HG02970 (cell line): ENCODE measurements at regions not wholly inside any gene's neighbourhood (a gene's known extent, or its start where the extent isn't known, plus 50 kb on each side); places are given as distances from the start of the nearest gene placed in this dataset.

Source experiments
- ATAC-seq: cut with Tn5 transposase; IDR thresholded peaks from one replicate; pipeline ENCODE4 v1.9.1; 2021; ENCODE audit warnings: mild to moderate bottlenecking, moderate library complexity, moderate number of reproducible peaks; ENCODE audit not compliant: unreplicated experiment, low FRiP score

DNA sequence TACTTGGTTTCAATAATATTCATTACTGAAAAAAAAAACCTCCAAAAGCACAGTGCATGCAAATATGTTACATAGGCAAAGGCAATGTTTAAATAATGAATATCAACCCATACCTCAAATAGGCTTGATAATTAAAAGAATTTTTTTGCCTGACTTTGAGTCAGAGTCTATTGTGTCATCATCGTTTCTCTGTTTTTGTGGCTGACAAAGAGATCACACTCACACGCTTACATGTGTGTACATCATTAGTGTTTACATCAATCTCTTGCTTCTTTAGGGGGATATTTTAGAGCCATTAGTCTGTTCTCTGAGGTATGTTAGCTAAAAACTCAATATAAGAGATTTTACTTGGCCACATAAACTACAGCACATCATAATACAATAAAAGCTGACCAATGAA is 150.3 kb upstream of the MMADHC start:
- no peak for ATAC-seq

DNA sequence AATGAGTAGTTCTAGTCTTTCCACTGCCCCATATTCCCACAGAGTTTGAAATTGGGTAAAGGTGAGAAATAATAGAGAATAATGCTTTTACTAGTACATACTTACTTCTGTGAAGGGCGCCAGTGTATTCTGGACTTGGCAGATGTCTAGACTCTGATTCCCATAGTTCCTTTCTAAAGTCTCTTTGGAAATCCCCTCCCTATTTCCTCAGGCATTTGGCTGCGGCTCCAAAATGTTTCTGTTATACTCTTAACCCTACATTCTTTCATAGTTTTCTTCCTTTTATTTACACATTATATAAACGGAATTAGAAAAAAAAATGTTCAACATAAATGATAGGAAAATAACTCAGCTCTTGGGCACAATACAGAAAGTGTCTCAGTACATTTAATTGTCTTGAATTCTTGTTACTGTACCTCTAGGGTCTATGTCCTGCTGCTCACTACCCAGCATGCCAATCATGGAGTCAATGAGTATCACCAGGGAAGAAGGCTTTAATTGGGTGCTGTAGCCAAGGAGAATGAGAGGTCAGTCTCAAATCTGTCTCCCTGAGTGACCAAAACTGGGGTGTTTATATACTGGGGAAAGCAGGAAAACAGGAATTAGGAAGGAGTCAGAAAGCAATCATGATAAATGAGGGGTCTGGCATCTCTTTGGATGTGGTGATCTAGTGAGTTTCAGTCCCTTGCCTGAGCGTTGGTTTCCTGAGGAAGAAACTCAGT is 147.8 kb upstream of the MMADHC start:
- ATAC-seq: no peak

DNA sequence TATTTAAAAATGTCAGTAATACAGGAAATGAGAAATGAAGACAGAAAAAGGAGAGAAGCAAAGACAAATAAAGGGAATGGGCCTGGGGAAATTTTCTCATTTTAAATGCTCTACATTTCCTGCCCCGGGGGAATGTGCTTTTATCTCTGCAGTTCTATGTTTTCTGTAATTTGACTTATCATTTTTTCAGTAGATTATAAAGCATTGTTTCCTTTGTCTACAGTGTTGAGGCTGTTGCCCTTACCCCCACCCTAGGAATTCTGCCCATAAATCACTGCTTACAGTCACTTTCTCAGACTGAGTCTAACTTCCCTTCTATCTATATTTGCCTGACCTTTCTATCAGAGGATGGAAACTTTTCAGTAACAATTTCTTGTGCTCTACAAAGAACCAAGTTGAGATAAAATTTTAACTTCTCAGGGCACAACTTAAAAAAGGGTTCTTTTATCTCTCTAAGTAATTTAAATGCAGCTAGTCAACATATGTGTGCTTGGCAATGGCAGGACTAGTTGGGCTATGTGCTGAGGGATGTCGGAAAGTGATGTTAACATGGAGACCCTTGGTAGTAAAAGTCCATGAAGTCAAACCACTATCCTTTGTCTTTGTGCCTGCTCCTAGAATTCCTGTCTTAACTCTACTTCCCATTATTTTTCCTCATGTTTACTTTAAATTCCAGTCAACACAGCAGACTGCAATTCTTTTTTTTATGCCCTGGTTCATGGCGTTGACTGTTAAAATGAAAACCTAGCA is 146.5 kb upstream of the MMADHC start:
- no peak for ATAC-seq

- no peak for ATAC-seq
These were observed 145.2 kb upstream of the MMADHC start for GRCh38 chr2:149732730-149733290.

DNA sequence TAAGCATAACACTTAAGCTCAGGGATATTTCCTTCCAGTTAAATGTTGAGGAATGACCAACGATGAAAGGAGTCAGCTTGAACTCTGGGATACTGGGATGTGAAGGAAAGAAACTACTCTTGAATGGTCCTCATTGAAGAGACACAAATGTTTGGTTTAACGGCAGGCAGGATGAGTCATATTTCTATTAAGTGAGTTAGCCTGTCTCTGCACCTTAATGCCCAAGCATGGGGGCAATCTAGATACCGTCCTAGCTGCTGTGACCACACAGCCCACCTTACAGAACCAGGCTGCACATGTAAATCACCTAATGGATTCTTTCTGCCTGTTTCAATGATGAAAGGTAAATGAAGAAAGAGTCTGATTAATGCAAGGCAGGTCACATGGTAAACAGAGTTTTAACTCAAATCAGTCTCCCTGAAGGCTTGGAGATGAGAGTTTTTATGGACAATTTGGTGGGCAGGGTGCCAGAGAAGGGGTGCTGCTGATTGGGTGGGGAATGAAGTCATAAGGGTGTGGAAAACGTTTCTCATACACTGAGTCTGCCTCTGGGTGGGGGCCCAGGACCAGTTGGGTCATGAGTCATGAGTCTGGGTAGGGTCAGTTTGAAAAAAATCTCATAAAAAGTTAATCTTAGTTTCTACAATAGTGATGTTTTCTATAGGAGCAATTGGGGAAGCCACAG is 144.6 kb upstream of the MMADHC start:
- no peak for ATAC-seq

DNA sequence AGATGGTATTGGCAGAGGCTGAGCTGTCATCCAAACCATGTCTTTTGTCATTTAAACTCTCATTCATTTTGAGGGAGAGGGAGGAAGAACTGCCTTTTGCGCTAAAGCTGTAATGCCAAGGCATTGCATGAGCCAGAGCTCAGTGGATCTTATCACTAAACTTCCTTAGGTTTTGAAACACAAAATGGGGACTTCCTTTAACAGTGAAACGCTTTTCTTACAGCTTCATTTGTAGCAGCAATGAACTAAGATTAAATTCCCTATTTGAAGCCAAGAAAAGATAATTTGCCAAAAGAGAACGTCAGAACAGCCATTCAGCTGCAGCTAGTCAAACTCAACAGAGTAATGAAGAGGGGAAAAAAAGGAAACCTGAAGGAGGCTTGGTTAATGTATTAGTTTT is 143.5 kb upstream of the MMADHC start:
- ATAC-seq: no peak

- no peak for ATAC-seq
These were observed 142.0 kb upstream of the MMADHC start for GRCh38 chr2:149729586-149729985.

- no peak for ATAC-seq
These were observed 140.4 kb upstream of the MMADHC start for GRCh38 chr2:149727927-149728326.

DNA sequence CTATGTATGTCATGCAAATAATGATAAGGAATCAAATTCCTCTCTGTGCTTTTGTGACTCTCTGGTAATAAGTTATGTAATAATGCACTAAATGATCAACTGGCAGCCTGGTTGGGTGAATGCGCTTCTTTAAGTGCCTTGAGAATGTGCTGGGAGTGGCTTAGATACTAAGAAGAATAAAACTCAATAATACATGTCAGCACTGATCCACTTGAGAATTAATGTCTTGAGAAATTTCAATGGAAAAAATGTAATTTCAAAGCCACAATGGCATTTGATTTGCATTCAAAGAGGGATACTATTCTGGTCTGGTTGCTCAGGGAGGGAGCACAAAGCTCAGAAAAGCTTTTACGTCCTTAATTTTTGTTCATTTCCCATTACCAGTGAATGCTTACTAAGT is 137.7 kb upstream of the MMADHC start:
- ATAC-seq: no peak

DNA sequence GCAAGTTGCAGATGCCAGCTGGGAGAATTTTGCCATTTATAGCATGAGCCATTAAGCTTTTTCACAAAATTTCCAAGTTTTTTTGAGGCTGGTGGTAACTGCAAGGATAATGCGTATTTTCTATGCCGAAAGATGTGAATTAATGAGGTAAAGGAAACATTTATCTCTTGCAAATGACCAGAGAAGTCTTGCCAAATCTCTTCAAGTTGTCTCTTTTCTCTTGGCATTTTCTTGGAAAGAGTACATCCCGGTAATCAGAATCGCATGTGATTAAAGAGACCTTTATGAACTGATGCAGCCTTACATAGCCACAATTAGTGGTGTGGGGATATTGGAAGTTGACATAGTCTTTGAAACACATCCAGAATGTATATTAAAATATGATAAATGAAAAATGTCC is 136.5 kb upstream of the MMADHC start:
- no peak for ATAC-seq

DNA sequence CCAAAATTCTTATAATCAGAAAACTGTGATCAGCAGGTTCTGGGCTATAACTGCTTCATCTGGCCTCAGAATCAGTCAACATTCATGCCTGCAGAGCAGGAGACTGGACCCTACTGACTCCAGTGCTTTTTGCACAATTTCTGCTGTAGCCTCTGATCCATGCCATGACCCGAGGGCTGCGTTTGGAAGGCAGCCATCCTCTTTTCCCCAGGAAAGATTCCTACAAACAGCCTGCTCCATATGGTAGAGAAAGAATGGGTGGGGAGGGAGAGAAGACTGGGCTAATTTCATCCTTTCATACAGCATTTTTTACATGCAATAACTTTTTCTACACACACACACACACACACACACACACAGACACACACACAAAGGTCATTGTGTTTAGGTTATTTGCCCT is 133.0 kb upstream of the MMADHC start:
- ATAC-seq: no peak

DNA sequence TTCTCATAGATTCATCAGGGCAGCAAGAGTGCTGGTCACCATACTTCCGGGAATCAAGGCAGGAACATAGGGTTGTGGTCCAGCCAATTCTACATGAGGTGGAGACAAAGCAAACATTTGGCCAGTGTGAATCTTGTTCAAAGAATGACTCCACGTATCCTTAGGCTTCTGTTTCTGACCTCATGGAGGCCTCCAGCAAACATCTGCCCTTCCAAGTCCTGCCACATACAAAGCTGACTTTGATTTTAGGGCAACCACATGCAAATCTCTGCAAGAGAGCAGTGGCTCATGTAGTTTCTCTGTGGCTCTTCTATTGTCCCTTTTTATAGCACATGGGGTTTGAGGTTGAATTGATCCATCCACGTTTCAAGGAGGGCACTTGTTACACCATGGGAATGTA is 132.1 kb upstream of the MMADHC start:
- ATAC-seq: no peak

GRCh38 chr2:149716687-149717086 is 129.1 kb upstream of the MMADHC start:
- ATAC-seq: no peak

DNA sequence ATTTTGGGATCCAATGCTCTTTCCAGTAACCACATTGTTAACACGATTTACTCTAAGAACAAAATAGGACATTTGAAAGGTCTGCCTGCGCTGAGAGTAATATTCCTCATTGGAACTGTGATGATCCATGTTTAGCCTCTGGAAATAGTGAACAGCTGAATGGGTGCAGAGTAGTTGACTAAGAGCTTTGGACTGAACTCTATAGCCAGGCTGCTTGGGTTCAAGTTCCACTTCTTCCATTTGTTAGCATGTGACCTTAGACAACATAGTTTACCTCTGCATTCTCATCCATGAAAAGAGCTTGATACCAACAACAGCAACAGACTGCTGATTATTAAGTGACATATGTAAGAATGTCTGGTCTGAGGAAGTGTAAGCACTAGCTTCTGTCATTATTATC is 128.3 kb upstream of the MMADHC start:
- ATAC-seq: no peak

- ATAC-seq: no peak
These were observed 127.5 kb upstream of the MMADHC start for GRCh38 chr2:149715005-149715592.

DNA sequence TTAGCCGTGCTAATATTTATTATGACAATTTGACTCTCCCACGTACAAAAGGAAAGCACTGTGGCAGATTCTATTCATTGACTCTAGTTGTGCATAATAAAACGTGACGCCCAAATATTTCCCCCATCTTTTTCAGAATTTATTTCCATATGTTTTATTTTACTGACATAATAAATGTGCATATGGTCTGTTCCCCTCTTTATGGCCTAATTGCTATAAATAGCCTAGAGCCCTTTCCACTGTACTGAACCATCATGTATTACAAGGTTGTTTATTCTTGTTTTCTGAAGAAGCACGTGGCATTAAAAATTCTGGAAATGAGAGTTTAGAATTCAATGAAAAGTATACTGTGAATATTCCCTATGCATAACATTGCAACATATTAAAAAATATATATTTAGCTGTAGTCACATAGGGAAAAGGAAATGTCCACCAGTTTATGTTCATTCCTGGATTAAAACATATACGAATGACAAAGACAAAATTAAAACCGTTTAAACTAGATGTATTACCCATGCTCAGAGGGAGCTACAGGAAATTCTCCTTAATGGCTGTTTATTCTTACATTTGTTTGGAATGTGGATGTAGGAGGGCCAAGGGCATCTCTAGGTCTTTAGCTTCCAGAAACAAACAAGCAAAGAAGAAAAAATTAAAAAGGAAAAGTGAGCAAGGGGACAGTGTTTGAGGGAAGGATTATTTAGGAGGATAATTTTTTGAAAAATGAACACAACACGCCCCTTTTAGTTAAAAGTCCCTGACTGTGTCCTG is 122.1 kb upstream of the MMADHC start:
- ATAC-seq: no peak

- ATAC-seq: no peak
These were observed 115.7 kb upstream of the MMADHC start for GRCh38 chr2:149703281-149703680.

DNA sequence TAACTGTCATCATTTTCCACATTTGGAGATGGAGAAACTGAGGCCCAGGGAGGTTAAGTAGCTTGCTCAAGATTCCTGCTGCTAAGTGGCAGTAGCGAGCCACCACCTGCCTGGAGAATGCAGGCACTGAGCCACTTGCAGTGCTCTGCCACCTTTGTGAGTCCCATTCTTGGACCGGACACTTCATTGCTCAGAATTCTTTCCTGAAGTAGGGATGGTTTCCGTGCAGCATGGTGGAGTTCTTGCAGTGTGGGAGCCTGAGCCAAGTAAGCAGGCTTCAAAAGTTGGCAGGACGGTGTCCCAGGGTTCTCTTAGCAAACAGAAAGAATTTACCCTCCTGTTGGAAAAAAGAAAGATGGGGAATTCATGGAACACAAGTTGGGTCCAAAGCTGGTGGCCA is 115.0 kb upstream of the MMADHC start:
- no peak for ATAC-seq

- no peak for ATAC-seq
These were observed 113.7 kb upstream of the MMADHC start for GRCh38 chr2:149701241-149701640.

GRCh38 chr2:149692961-149693396 is 105.4 kb upstream of the MMADHC start:
- no peak for ATAC-seq
